ENCODE measurements at regions not wholly inside any gene's neighbourhood (a gene's known extent, or its start where the extent isn't known, plus 50 kb on each side); places are given as distances from the start of the nearest gene placed in this dataset.

DNA sequence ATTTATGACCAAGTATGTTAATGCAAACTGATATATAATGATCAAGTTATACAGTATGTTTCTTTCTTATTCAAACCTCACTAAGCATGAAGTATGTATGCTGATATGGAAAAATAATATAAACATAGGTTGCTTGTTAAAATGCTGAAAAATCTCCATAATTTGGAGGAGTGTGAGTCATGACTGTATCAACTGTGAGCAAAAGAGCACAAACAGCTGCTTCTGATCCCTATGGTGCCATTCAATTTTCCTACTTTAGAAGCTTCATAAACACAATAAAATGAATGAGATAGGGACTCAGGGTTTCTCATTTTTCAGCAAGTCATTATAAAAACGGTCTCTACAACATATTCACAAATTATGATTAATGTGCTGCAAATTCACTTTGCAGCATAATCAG, 129.9 kb upstream of the TFPI start:
- intact Hi-C loops (cut with micrococcal nuclease): no loop called here
- Histone ChIP-seq H3K27ac (ENCODE audit: low read length) (no peak overlapping the region), H3K4me2 (ENCODE audit: low read length) (no peak overlapping the region), H3F3A (ENCODE audit: low read length, unreplicated experiment) (no peaks in the 10 kb centered on the region), H3K4me1 (ENCODE audit: insufficient read depth, low read length) (peaks cover 3% of the 10 kb centered on the region; the same call in 1 of the 2 replicates), H3K36me3 (ENCODE audit: low read depth, low read length) (no peaks in the 10 kb centered on the region), H4K20me1 (ENCODE audit: low read length) (no peaks in the 10 kb centered on the region), H3K79me2 (ENCODE audit: low read length) (no peaks in the 10 kb centered on the region), H2AFZ (ENCODE audit: low read length) (no peak overlapping the region), H3K9me3 (ENCODE audit: low read length) (no peaks in the 10 kb centered on the region), H3K9me2 (replicated peaks; ENCODE audit: low read length) (no peaks in the 10 kb centered on the region), H3K4me3 (ENCODE audit: low read length) (no peak overlapping the region), H3K9ac (ENCODE audit: low read length) (no peak overlapping the region), H3K27me3 (ENCODE audit: low read length) (no peaks in the 10 kb centered on the region)
- no TSS peak for BruUV-seq (replicated peaks)
- TF ChIP-seq EZH2phosphoT487 (IDR thresholded peaks at IDR 0.05; ENCODE audit: borderline replicate concordance, low read length): no peak
- no peak for TF ChIP-seq EZH2 (IDR thresholded peaks at IDR 0.05; ENCODE audit: low read length, unreplicated experiment)
- TF ChIP-seq, protein P1, sequence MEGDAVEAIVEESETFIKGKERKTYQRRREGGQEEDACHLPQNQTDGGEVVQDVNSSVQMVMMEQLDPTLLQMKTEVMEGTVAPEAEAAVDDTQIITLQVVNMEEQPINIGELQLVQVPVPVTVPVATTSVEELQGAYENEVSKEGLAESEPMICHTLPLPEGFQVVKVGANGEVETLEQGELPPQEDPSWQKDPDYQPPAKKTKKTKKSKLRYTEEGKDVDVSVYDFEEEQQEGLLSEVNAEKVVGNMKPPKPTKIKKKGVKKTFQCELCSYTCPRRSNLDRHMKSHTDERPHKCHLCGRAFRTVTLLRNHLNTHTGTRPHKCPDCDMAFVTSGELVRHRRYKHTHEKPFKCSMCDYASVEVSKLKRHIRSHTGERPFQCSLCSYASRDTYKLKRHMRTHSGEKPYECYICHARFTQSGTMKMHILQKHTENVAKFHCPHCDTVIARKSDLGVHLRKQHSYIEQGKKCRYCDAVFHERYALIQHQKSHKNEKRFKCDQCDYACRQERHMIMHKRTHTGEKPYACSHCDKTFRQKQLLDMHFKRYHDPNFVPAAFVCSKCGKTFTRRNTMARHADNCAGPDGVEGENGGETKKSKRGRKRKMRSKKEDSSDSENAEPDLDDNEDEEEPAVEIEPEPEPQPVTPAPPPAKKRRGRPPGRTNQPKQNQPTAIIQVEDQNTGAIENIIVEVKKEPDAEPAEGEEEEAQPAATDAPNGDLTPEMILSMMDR (conservative IDR thresholded peaks at IDR 0.05; ENCODE audit: low read depth, low read length): no peak
- CTCF ChIA-PET: no interaction called here
- POLR2A ChIA-PET (ENCODE audit: unreplicated experiment): no interaction called here
- DNase-seq: no peak
- ATAC-seq: peak; percentile 72

GRCh38 chr2:187686416-187687024, 132.3 kb upstream of the TFPI start:
- Histone ChIP-seq H3K4me1 (ENCODE audit: insufficient read depth, low read length) (peaks cover 5% of the 10 kb centered on the region; the same call in 1 of the 2 replicates), H3K9ac (ENCODE audit: low read length) (no peak overlapping the region), H3K4me2 (ENCODE audit: low read length) (no peak overlapping the region), H3K4me3 (ENCODE audit: low read length) (no peak overlapping the region), H3F3A (ENCODE audit: low read length, unreplicated experiment) (no peaks in the 10 kb centered on the region), H3K9me2 (replicated peaks; ENCODE audit: low read length) (no peaks in the 10 kb centered on the region), H2AFZ (ENCODE audit: low read length) (no peak overlapping the region), H3K36me3 (ENCODE audit: low read depth, low read length) (no peaks in the 10 kb centered on the region), H3K27me3 (ENCODE audit: low read length) (no peaks in the 10 kb centered on the region), H4K20me1 (ENCODE audit: low read length) (no peaks in the 10 kb centered on the region), H3K27ac (ENCODE audit: low read length) (no peak overlapping the region), H3K79me2 (ENCODE audit: low read length) (no peaks in the 10 kb centered on the region), H3K9me3 (ENCODE audit: low read length) (no peaks in the 10 kb centered on the region)
- TF ChIP-seq EZH2phosphoT487 (IDR thresholded peaks at IDR 0.05; ENCODE audit: borderline replicate concordance, low read length) (no peak), EZH2 (IDR thresholded peaks at IDR 0.05; ENCODE audit: low read length, unreplicated experiment) (no peak)
- TF ChIP-seq, protein P1 (conservative IDR thresholded peaks at IDR 0.05; ENCODE audit: low read depth, low read length): no peak
- CTCF ChIA-PET: no interaction called here
- no peak for DNase-seq
- intact Hi-C loops (cut with micrococcal nuclease): no loop called here
- POLR2A ChIA-PET (ENCODE audit: unreplicated experiment): interaction anchor here (0.6 kb wide), 1 partner anchor 23 kb away, joined by 7 read pairs; no protein-coding TSS in a partner anchor
- BruUV-seq (replicated peaks): no TSS peak
- ATAC-seq: no peak

DNA sequence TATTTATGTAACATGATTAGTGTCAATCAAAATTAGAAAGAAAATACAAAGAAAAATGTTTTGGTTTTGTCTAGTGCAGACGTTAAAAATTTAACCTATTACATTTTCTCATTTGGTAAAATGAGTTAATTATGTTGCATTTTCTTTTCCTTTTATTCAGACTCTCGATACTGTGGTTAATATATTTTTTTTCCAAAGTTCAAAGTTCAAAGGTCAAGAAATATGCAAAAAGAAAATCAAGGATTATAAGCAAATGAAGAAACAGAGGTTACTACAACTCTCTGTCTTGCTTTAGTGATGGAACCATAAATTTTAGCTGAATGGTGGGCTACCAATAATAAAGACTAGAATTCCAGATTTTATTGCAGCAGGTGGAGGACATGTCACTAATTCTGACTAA, 133.3 kb upstream of the TFPI start:
- Histone ChIP-seq H3K9me2 (replicated peaks; ENCODE audit: low read length) (no peaks in the 10 kb centered on the region), H4K20me1 (ENCODE audit: low read length) (no peaks in the 10 kb centered on the region), H3K4me2 (ENCODE audit: low read length) (no peak overlapping the region), H3K27ac (ENCODE audit: low read length) (no peak overlapping the region), H3K79me2 (ENCODE audit: low read length) (no peaks in the 10 kb centered on the region), H2AFZ (ENCODE audit: low read length) (no peak overlapping the region), H3K27me3 (ENCODE audit: low read length) (no peaks in the 10 kb centered on the region), H3K4me1 (ENCODE audit: insufficient read depth, low read length) (peaks cover 5% of the 10 kb centered on the region; the same call in 1 of the 2 replicates), H3K9ac (ENCODE audit: low read length) (no peak overlapping the region), H3K9me3 (ENCODE audit: low read length) (no peaks in the 10 kb centered on the region), H3K4me3 (ENCODE audit: low read length) (no peak overlapping the region), H3K36me3 (ENCODE audit: low read depth, low read length) (no peaks in the 10 kb centered on the region), H3F3A (ENCODE audit: low read length, unreplicated experiment) (no peaks in the 10 kb centered on the region)
- intact Hi-C loops (cut with micrococcal nuclease): no loop called here
- ChIA-PET POLR2A (ENCODE audit: unreplicated experiment) (no interaction called here), CTCF (interaction anchor here (0.7 kb wide), 1 partner anchor 31 kb away, joined by 3 read pairs; no protein-coding TSS in a partner anchor)
- no peak for DNase-seq
- no peak for TF ChIP-seq EZH2 (IDR thresholded peaks at IDR 0.05; ENCODE audit: low read length, unreplicated experiment)
- TF ChIP-seq, protein P1 (conservative IDR thresholded peaks at IDR 0.05; ENCODE audit: low read depth, low read length): no peak
- TF ChIP-seq EZH2phosphoT487 (IDR thresholded peaks at IDR 0.05; ENCODE audit: borderline replicate concordance, low read length): no peak
- no TSS peak for BruUV-seq (replicated peaks)
- no peak for ATAC-seq

Measured in PC-3 (cell line).